Activated gamma-delta T cell treated with Interleukin-2 at 50 U/mL for 16 hours (primary cell): ENCODE measurements at regions not wholly inside any gene's neighbourhood (a gene's known extent, or its start where the extent isn't known, plus 50 kb on each side); places are given as distances from the start of the nearest gene placed in this dataset.
"Not testable (repeated sequence)": the region's sequence is repeated elsewhere in the genome, so short reads cannot be mapped to it uniquely, and the experiment has no call there.

Experiments used
- DNase-seq: peaks from one replicate; pipeline ENCODE4 v3.0.0-alpha.2; 2020

DNA sequence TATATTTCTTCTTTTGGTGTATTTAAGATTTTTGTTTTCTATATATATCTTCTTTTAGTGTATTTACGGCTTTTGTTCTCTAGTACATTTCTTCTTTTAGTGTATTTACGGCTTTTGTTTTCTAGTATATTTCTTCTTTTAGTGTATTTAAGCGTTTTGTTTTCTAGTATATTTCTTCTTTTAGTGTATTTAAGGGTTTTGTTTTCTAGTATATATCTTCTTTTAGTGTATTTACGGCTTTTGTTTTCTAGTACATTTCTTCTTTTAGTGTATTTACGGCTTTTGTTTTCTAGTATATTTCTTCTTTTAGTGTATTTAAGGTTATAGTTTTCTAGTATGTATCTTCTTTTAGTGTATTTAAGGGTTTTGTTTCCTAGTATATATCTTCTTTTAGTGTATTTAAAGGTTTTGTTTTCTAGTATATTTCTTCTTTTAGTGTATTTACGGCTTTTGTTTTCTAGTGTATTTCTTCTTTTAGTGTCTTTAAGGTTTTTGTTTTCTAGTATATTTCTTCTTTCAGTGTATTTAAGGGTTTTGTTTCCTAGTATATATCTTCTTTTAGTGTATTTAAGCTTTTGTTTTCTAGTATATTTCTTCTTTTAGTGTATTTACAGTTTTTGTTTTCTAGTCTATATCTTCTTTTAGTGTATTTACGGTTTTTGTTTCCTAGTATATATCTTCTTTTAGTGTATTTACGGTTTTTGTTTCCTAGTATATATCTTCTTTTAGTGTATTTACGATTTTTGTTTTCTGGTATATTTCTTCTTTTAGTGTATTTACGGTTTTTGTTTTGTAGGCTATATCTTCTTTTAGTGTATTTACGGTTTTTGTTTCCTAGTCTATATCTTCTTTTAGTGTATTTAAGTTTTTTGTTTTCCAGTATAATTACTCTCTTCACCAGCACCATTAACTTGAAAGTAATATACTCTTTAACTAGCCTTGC, 249.4 kb downstream of the SHOX start:
- DNase-seq = not testable (repeated sequence)

DNA sequence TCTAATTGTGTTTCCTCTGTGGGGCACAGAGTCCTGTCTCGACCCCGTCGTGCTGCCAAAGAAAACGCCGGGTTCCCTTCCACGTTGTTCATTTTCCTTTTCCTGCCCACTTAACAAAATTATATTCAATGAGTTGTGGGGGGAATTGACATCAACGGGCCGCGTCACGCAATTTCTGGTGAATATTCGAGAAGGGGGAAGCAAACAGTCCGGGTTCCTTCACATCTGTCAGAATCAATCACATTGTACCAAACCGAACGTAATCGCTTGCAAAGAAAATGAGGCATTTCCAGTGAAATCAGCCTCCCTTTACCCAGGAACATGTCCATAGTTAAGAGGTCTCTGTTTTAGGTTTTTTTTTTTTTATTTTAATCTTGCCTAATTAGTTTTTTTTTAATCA, 243.5 kb downstream of the SHOX start:
- DNase-seq = no peak

DNA sequence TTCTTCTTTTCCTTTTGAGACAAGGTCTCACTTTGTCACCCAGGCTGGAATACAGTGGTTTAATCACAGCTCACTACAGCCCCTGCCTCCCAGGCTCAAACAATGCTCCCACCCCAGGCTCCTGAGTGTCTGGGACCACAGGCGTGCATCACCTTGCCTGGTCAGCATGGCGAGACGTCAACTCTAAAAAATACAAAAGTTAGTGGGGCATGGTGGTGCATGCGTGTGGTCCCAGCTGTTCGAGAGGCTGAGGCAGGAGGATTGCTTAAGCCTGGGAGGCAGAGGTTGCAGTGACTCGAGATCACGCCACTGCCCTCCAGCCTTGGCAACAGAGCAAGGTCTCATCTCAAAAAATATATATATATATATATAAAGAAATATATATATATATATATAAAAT, 242.4 kb downstream of the SHOX start:
- no peak for DNase-seq

DNA sequence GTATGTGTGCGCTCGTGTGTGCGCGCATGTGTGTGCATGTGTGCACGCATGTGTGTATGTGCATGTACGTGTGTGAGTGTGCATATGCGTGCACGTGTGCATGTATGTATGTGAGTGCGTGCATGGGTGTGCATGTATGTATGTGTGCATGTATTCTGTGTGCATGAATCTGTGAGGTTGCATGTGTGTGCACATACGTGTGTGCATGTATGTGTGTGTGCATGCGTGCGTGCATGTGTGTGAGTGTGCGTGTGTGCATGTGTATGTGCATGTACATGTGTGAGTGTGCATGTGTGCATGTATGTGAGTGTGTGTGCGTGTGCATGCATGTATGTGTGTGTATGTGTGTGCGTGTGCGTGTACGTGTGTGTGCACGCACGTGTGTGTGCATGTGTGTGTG, 241.5 kb downstream of the SHOX start:
- DNase-seq = no peak

DNA sequence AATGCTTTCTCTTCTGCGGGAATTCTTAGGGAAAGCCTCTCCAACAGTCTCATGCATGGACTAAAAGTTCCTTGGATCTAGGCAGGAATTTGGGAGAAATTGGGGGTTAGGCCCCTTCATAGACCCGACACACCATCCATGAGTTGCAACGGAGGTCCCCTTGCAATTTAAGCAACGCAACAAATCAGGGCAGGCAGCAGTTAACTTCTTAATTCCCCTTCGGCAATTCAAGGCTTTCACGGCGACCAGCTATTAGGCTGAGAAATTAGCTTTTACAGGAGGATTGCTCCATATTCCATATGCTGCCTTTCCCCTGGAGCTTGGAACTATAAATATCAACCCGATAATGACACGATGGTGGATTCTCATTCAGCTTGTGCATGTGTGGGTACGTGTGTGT, 241.0 kb downstream of the SHOX start:
- no peak for DNase-seq

DNA sequence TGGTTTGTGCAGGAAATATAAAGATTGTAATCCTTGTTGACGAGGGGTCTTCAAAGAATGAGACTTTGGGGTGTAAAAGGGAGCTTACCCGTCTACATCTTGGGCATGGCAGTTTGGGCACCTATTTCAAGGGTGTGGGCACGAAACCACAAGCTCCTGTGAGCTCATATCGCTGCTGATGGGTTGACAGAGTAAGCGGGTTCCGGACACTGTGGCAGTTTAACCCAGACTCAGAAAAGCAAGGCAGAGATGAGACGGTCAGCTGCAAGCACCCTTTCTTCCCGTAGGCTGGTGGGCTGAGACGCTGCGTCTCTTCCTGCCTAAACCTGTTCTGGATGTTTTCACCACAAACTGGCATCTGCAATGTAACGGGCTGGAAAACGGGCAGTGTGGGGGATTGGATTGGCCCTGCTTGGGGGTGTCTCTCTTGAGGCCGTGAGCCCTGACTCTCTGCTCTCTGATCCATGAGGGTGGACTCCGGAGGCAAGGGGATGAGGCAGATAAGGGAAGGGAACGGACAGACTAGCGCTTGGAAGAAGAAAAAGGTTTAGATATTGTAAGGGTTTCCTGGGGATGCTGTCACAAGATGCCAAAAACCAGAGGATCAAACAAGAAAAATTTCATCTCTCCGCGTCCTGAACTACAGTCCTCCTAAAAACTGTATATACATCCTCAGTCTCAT, 237.5 kb downstream of the SHOX start:
- no peak for DNase-seq

DNA sequence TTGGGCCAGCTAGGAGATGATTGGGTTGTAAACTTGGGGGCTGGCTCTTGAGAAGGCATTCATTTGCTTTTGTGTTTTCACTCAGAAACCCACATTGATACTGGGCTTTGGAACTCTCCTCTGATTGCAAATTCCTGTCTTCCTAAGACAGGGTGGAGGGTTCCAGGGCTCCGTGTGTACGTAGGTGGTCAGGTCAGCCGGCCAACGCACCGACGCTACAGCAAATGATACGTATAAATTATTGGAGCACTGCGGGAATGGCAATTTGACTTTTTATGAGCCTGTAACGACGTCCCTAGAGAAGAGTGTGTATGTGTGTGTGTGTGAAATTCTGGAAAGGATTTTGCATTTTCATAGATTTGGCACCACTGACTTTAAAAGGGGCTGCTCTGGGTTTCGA, 236.9 kb downstream of the SHOX start:
- DNase-seq = no peak

DNA sequence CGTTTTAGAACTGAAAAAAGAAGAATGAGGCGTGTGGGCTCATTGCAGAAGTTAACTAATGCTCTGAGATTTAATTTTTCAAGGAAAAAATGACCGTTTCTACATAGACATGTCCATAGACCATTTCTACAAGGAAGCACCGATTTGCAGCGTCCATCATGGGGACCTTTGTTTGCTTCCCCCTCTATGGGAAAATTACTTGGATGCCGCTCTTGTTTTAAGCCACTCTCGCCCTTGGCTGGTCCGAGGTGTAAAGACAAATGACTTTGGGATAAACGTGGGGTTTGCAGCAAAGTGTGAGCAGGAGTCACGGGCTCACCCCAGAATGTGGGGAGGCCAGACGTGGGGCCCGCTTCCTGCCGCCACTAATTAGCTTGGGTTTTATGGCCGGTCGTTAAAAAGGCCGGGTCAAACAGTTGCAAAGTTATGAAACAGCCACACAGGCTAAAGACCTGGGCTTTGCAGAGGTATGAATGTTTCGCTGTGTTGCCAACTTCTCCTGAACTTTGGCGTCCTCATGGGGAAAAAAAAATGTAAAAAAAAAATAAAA, 235.9 kb downstream of the SHOX start:
- DNase-seq = no peak

DNA sequence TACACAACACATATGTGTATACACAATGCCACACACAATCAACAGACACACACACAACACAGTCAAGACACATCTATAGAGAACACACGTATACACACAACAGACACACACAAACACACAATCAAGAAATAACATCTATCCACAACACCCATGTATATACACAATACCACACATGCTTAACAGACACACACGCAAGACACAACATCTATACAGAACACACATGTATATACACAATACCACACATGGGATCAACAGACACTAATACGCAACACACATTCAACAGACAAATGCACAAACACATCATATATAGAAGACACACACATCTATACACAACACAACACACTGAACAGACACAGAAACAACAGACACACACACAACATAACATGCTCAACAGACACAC, 234.8 kb downstream of the SHOX start:
- no peak for DNase-seq

DNA sequence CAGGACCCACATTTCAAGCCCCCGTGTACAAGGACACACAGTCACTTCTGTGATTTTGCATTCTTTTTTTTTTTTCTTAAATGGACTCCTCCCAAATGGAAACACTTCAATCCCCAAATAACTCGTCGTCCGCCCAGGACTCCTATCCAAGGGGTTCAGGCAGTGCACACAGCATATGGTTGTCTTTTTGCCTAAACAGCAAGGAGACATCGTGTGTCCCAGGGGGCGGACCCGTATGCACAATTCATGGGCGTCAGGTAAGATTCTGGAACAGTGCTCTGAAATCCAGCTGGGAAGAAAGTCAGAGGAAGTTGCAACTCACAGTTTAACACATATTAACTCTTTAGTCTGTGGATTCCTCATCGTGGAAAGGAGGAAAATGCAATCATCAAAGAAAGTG, 231.3 kb downstream of the SHOX start:
- no peak for DNase-seq

DNA sequence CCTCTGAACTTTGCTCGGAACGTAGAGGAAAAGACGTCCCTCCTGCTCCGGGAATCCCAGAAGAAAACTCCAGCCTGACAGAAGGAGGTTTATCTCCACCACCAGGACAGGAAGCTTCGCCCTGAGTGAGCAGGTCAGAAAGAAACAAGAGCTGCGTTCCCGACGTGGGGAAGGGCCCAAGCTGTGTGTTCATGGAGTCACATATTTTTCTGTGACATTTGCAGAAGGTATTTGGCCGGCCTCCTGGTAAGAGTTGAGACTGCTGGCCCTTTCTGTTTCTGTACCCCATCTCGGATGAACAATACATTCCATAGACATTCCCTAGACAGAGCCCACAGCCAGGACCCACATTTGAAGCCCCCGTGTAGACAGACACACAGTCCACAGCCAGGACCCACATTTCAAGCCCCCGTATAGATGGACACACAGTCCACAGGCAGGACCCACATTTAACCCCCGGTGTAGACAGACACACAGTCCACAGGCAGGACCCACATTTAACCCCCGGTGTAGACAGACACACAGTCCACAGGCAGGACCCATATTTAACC, 230.8 kb downstream of the SHOX start:
- DNase-seq = no peak

DNA sequence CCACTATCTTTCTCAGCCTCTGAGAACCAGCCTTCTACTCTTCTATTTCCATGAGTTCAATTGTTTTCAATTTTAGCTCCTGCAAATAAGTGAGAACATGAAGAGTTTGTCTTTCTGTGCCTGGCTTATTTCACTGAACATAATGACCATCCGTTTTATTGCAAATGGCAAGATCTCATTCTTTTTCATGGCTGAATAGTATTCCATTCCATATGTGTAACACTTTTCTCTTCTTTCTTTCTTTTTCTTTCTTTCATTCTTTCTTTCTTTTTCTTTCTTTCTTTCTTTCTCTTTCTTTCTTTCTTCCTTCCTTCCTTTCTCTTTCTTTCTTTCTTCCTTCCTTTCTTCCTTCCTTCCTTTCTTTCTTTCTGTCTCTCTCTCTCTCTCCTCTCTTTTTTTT, 228.7 kb downstream of the SHOX start:
- no peak for DNase-seq

DNA sequence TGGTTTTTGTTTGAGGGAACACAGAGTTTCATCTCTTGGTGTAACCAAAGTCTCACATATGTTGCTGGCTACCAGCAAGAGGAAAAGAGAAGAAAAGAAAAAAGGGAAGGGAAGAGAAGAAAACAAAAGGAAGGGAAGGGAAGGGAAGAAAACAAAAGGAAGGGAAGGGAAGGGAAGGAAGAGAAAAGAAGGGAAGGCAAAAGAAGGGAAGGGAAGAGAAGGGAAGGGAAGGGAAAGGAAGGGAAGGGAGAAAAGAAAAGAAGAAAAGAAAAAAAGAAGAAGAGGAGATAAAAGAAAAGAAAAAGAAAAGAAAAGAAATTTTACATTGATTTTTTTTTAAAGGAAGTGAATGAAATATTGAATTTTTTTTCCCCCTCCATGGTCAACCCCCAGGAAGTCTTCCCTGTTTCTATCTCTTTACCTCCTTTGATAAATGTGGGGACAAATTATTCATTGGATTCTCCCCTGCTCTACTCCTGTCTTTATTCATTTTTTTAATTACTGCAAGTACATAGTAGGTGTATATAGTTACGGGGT, 228.0 kb downstream of the SHOX start:
- no peak for DNase-seq

DNA sequence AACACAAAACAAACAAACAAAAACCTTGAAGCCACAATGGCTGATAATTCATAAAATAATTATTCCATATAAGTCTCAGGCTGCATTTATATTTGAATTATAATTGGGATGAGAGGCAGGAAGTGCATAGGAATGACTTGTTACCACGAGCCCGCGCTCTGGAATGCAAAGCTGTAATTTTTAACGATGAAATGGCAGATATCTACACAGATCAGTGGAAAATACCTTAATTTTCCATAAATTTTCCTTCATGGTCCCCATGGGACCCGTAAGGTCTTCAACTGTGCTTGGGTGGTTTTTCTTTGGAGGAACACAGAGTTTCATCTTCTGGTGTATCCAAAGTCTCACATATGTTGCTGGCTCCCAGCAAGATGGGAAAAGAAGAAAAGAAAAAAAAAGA, 226.8 kb downstream of the SHOX start:
- no peak for DNase-seq

DNA sequence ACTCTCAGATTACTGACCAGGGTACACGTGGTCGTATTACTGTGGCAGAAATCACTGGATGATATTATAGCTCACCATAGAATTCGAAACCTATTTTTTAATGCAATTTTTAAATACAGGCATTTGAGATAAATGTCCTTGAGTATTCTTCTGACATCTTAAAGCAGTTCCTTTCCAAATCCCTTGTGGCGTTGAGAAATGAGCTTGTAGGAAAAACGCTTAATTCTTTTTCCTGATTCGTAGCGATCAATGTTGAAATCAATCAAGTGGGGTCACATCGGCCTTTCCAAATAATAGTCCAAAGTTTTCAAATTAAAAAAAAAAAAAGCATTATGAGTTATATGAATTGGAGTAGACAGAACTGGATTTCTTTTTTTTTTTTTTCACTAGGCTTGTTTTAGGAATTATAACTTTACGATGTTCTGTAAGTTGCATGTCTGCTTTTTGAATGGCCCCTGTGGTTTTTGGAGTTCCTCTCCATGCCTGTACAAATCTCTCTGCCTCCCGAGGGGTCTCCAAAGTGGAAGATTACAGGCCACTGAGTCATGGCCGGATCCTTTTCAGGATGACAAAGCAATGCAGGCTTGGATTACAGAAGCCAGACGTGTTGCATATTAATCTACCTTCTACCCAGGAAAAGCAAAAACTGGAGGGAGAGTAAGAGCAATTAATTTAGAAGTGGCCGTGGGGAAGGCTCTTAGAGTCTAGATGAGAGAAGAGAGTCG, 226.1 kb downstream of the SHOX start:
- no peak for DNase-seq

DNA sequence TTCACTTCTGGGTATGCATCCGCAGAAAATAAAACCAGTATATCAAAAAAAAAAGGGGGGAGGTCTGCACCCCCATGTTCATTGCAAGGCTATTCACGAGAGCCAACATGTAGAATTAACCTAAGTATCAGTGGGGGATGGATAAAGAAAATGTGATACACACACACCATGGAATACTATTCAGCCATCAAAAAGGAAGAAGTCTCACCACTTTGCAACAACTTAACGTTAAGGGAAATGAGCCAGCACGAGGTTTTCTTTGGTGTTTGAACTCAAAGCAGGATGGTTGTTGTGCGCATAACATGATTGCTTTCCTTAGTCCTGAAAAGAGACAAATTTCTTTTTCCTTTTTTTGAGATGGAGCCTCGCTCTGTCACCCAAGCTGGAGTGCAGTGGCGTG, 222.7 kb downstream of the SHOX start:
- DNase-seq = no peak

DNA sequence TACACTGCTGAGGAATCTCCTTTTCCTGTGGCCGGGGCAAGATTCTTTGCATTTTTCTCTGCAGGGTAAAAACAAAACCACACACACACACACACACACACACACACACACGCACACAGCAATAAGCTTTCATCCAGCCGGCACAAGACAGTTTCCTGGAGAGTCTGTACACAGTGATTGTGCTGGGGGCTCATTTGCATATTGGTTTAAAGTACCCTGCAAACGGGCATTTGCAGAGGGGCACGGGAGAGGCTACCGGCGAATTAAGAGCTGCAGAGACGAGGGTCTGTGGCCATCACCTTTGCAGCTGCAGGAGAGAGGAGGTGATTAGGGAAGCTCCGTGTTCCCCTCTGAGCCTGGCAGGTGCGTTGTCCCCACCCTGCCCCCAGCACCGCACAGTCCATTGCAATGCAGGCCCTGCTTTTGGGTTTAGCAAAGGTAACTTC, 219.9 kb downstream of the SHOX start:
- DNase-seq = no peak

DNA sequence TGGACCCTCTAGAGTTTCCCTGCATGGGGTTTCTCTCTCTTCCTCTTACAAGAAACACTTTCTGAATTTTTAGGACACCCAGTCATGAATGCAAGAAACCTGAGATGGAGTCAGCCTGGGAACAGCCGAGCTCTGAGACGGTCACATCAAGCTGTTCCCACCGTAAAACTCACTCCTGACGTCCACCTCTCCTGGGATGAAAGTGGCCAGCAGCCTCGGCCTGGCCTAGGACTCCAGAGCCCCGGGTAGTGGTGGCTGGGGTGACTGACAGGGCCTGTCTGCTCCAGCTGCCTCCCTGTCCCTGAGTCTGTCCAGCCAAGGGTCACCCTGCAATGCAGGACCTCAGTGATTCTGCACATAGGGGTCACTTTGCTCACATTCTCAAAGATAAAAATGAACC, 217.8 kb downstream of the SHOX start:
- no peak for DNase-seq

DNA sequence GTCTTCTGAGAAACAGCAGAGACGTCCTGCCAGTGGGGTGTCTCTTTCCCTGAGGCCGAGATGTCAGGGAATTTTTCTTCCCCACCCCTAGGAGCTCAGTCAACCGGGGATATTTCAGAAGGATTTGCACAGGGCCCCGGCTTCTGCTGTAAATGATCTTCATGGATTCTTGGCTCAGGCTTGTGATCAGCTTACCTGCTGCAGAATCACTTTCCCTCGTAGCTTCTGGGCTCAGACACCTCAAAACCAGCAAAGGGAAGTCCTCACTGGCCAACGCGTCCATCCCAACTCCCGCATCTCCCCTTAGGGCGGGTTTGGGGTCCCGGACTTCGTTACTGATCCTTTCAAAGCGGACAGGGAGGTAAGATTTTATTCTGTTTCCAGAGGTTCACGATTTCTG, 212.7 kb downstream of the SHOX start:
- no peak for DNase-seq

DNA sequence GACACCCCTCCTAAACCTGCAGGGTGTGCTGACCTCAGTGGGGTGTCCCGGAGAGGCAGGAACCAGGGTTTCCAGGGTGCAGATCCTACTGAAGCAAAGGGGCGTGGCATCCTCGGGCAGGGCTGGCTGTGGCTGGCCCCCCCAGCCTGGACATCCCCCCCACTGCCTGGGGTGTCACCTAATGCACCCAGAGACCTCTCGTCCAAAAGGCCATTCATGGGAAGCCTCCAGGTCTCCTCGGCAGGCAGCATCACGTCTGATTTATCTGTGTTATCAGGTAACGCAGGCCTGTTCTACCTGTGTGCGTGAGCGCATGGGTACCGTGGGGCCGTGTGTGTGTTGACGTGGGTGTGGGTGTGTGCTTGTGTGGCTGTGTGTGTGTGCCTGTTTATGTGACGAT, 210.0 kb downstream of the SHOX start:
- no peak for DNase-seq

DNA sequence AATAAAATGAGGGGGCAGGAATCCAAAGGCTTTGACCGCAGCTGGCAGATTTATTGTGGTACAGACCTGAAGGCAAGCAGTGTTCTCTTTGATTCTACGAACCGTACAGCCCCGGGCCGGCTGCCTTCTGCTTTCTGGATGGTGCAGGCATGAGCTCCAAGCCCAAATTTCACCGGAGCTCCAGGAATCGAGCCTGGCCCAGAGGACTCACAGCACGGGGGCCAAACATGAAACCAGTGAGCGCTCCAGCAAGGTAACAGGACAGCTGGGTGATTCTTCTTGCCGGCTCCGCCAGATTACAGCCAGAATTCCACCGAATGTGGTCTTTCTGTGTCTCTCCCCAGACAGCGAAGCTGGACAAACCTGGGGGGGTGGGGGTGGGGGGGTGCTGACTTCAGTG, 208.1 kb downstream of the SHOX start:
- DNase-seq = not testable (repeated sequence)

DNA sequence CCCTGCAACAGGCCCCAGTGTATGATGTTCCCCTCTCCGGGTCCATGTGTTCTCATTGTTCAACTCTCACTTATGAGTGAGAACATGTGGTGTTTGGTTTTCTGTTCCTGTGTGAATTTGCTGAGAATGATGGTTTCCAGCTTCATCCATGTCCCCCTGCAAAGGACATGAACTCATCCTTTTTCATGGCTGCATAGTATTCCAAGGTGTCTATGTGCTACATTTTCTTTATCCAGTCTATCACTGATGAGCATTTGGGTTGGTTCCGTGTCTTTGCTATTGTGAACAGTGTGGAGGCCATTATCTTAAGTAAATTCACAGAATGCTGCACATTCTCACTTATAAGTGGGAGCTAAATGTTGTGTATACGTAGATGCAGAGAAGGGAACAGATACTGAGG, 205.3 kb downstream of the SHOX start:
- not testable (repeated sequence) for DNase-seq

DNA sequence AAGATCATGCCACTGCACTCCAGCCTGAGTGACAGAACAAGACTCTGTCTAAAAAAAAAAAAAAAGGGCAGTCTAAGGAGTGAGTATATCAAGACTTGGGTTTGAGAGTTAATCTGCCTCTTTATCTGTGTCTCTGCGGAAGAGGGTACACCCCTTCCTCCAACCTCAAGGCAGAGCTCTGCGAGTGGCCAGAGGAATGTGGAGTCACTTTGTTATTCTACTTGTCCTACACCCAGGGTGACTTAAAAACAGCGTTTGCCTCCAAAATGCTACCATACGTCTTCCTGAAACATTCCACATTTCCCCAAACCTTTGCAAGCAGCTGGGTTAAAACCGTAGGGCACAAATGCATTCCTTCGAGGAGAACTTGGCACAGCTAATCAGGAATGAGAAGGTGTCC, 199.9 kb downstream of the SHOX start:
- DNase-seq = no peak
